Brain pericyte (primary cell): ENCODE measurements at regions not wholly inside any gene's neighbourhood (a gene's known extent, or its start where the extent isn't known, plus 50 kb on each side); places are given as distances from the start of the nearest gene placed in this dataset.

ENCODE experiments used
- DNase-seq: peaks from one replicate; pipeline ENCODE4 v3.0.0-alpha.2; 2012; ENCODE audit warnings: low read depth, low spot score

DNA sequence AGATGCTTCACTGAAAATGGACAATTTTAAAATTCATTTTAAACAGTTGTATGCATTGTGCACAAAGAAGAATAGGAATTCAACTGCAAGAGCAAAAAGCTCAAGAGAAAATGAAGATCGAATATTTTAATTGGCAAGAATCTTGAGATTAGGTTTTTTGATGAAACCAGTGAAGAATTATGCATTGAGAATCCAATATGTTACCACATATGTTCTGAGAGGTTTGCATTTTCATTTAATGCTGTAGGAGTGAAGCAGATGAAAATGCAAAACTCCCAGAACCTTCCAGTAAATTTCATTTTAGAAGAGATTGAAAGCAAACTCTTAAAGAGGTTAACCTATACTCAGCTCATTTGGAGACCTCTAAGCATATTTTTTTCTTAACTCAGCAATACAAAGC is 298.0 kb downstream of the OLFM3 start:
- no peak for DNase-seq

DNA sequence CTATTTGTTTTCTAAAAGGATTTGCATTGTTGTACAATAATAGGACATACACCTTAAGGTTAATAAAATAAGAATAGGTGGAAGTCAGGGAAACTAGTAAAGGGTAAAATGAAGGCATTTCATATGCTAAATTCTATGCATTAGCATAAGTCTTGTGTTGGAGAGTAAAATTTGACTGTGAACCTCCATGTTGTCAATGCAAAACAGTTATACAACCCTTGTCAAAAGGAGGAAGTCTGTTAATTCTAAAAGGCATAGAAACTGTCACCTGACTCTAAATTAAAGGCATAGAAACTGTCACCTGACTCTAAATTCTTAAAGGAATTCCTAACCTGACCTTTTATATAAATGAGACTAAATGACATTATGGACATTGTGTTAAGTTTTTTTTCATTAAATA is 291.8 kb downstream of the OLFM3 start:
- no peak for DNase-seq

DNA sequence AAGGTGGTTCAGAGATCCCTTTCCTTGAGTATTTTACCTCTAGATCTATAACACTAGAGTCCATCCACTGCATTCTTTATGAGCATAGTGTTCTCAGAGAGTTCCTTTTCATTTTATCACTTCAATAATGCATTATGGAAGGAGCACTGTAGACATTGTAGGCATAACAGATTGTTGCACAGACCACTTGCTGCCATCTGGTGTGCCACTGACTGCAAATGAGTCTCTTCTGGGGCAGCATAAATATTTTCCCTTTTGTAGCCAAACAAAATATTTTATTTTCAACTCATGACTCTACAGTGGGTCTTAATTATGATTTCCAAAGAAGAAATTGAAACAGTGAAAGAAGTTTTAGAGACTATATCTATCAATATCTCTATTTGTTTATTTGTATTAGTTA is 290.4 kb downstream of the OLFM3 start:
- no peak for DNase-seq

DNA sequence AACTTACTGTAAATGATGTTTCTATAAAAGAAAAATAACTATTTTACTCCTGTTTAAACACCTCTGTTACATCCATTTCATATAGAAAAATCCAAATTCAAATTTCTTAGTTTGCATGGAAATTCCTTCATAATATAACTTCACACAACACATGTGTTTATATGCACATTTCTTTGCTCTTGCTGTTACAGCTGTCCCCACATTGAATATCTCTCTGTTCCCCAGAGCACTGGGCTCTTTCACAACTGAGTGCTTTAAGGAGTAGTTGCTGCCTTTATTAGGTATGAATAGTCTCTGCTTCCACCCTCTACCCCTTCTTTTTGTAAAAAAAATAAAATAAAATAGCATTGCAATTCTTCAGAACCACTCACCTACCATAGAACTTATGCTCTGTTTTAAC is 287.0 kb downstream of the OLFM3 start:
- DNase-seq, result no peak

DNA sequence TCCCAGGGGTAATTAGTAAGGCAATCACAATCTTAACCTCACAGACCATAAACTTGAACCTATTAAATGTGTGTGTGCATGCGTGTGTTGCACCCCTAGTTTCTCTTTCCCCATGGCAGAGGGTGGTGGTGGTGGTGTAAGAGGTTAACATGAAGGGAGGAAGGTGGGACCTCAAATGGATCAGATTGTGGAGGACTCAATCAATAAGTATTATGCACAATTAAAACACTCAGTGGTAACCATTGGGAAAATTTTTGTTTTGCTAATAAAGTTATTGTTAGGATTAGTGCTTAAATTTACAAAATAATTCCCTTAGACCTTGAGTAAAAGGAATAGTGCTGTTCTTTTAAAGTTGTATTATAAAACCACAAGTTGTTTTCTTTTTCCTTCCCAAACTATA is 283.0 kb downstream of the OLFM3 start:
- DNase-seq, result no peak

DNA sequence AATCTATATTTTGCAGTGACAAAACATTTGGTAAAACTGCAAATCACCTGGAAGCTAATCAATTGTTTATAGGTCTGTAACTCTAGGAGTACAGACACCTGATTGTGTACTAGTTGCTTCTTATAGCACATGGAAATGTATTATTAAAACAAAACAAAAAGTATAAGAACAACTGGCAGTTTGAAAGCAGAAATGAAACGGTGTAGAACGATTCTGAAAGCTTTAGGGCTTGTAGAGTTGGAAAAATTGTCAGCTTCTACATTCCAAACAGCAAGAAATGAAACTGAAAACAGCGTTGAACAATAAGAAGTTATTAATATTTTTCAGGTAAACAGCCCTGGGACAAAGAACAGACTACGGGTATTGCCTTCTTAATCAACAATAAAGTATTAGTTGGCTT is 273.3 kb downstream of the OLFM3 start:
- no peak for DNase-seq

DNA sequence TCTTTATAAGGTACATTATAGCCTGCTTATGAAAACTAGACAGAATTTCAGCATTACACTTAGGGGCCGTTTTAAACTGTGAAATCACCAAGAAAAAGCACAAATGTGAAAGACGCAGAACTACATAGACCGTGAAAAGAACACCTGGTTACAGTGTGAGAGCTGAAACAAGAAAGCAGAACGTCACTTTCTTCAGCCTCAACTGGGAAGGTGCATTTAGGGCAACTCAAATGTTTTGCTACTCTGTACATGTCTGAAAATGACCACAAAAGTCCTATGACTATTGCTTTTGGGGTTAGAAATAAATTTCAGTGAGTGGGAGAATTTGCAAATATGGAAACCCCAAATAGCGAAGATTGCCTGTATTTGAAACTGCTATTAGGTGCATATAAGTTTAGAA is 268.7 kb downstream of the OLFM3 start:
- DNase-seq, result no peak

DNA sequence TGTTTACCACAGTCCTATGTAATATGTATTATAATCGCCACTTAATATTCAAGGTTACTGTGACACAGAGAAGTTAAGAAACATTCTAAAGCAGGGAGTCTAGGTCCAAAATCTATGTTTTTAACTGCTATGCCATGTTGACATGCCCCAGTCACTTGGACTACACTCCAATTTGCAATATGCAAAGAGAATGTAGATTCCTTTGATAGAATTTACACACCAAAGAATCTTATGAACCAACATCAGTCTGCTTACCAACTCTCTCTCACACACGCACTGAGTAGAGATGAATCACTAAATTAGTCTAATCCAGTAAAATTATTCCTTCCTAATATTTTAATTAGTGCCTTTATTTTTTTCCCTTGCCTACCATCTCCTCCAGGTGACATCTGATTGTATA is 266.2 kb downstream of the OLFM3 start:
- no peak for DNase-seq

DNA sequence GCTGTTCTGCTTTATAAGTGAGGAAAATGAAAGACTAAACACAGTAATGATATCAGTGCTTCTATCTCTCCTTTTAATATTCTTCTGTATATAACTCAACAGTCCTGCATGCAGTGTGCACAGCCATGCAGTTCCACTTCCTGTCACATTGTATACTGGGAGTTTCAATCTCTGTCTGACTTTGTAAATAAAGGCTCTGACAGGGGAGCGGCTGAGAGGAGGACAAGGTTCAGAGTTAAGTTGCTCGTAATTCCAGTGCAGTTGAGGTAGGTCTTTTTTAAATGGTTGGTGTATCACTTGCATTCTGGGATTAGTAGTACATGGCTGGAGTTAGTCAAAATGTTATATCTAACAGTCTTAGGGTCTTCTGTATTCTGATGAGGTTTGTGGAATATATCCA is 264.5 kb downstream of the OLFM3 start:
- DNase-seq, result no peak

DNA sequence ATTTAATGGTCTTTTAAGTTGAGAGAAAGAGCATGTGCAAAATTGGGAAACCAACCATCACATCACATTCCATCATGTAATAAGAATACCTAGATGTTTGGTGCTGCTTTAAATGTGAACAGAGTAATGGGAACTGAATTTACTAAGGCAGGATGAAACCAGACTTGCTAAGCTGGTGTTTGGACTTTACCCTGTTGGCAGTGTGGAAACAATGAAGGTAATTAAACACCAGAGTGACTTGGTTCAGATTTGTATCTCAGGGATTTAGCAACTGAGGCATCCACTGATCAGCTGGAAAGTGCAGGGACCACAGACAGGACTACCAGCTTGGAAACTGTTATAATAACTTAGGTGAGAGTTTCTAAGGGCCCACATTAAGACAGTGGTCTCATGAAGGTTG is 263.4 kb downstream of the OLFM3 start:
- no peak for DNase-seq

DNA sequence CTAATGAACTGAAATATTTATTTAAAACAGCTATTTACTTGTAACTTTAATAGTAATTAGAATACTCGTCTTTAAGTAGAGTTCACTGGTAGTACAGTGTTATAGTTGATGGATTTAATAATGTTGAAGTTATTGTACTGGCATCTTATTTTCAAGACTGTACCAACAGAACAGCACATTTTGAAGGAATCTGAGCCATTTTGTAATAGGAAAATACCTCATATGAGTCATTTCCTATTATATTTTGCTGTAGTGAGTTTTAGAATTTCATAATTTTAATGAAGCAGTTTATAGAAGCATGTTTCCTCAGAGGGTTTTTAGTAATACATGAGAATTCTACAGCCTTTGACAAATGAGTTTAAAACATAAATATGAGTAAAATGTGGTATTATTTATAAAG is 258.3 kb downstream of the OLFM3 start:
- DNase-seq, result no peak

DNA sequence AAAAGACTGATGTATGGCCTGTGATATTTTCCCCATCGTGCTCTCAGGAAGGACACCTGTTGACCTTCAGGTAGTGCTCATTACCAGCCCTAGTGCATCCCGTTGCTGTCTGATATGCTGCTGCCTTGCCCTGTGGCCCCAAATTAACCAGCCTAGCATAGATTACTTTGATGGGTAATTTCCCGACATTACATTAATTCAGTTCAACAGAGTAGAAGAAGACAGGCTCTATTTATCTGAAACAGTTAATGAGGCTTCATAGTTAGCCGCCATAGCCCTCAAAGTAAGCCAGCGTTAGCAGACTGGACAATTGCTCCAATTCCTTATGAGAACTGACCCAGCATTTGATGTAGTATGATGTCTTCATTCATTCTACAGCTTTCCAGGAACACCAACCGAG is 257.6 kb downstream of the OLFM3 start:
- no peak for DNase-seq

DNA sequence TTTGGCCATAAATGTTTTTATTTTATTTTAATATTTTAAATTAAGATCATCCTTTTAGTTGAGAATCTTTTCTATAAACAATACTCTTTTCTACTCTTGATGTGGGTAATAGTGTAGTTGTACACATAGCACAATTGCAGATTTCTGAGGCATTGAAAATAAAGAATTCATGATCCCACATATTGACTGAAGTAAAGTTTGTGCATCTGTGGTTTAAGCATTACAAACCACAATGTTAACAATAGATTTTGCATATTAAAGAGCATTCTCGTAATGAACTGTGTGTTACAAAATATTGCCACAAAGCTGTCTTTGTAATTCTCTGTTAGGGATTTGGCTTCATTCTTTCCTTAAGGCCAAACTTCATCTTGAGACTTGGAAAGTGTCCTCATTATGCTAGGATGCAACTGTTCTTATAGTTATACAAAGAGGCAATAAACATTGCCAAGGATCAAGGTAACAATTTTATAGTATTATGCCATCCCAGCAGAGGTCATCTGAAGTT is 256.8 kb downstream of the OLFM3 start:
- DNase-seq, result no peak

DNA sequence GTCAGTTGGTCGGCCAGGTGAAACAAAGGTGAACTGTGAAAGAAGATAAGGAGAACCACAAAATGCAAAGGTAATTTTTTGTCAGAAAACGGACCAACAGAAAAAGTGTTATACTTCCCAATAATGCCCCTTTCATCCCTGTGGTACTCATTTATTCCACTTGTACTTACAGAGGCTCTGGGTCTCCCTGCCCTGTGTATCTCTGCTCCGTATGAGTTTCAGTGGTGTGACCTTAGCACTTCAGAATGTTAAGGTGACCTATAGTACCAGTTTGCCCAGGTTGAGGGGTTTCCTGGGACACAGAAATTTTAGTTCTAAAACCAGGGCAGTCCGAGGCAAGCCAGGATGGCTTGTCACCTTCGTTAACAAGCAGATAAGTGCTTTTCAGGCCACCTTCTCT is 254.8 kb downstream of the OLFM3 start:
- no peak for DNase-seq

DNA sequence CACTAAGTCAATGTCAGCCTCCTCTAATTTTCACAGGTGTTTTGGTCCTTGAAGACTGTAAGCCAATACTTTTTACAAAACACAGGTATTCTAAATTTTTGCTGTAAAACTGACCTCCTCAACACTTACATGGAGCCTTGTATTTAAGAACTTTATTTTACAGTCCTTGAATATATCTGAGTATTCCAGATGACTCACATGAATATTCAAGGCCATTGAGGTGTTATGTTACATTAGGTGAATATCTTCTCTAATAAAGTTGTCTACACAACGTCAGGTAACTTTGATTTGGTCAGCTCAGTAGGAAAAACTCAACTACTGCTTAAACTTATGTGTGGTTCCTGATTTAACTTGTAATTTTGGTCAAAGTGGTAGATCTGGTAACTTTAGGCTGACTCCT is 254.2 kb downstream of the OLFM3 start:
- no peak for DNase-seq

DNA sequence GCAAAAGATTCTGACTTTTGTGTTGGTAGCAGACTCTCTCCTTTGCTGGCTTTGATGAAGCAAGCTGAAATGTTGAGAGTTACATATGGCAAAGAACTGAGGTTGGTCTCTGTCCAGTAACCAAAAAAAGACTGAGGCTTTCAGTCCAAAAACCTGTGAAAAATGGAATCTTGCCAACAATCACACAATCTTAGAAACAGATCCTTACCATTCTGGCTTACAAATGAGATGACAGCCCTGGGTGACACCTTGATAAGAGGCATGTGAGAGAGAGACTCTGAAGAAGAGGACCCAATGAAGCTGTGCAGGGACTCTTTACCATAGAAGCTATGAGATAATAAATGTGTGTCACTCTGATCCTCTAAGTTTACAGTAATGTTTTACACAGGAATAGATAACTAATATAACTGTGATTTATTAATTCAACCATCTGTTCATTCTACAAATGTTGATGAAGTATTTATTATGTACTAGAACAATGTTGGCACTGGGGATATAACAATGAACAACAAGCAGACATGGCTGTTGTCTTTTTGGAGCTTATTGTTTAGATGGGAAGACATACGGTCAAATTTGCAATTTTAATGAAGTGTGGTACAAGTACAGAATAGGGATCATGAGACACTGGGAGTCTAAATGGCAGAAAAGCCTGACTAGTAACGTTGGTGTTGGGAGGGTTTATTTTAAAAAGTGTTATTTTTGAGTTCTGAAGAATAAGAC is 251.0 kb downstream of the OLFM3 start:
- no peak for DNase-seq

DNA sequence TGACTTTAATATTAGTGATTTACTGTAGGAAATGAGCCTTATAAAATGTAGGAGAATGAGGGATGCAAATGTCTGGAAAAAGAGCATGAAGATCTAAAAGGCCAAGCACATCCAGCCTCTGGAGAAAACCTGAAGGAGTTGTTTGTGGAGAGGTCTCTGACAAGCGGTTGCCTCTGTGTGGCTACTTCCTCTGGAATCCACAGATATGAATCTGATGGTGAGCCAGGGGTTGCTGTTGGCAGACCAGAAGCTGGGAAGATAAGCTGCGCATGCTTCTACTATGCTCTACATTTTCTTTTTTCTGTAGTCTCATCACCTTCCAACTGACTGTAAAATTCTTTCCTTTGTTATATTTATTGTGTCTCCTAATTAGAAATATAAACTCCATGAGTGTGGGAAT is 248.6 kb downstream of the OLFM3 start:
- no peak for DNase-seq
